ENCODE measurements at regions not wholly inside any gene's neighbourhood (a gene's known extent, or its start where the extent isn't known, plus 50 kb on each side); places are given as distances from the start of the nearest gene placed in this dataset.

GRCh38 chr2:41990245-41990644 lies 57.6 kb upstream of the PKDCC start:
- TF ChIP-seq POLR2A (IDR thresholded peaks at IDR 0.05; ENCODE audit: low read length) (no peak), JUNB (IDR thresholded peaks at IDR 0.05) (no peak), RNF2 (IDR thresholded peaks at IDR 0.05; ENCODE audit: borderline replicate concordance, low read depth) (no peak), CTCF (IDR thresholded peaks at IDR 0.05) (no peak), RFX5 (IDR thresholded peaks at IDR 0.05) (no peak), CEBPB (IDR thresholded peaks at IDR 0.05) (no peak), HOXA7 (CRISPR knock-in tag; IDR thresholded peaks at IDR 0.05) (no peak), EHMT2 (IDR thresholded peaks at IDR 0.05; ENCODE audit: low read depth) (no peak), NR3C1 (IDR thresholded peaks at IDR 0.05) (no peak), KDM1A (IDR thresholded peaks at IDR 0.05; ENCODE audit: low read depth) (no peak), EP300 (IDR thresholded peaks at IDR 0.05) (no peak), MAZ (IDR thresholded peaks at IDR 0.05; ENCODE audit: borderline replicate concordance, low read depth, low read length) (no peak)
- TF ChIP-seq, protein P1, sequence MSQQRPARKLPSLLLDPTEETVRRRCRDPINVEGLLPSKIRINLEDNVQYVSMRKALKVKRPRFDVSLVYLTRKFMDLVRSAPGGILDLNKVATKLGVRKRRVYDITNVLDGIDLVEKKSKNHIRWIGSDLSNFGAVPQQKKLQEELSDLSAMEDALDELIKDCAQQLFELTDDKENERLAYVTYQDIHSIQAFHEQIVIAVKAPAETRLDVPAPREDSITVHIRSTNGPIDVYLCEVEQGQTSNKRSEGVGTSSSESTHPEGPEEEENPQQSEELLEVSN (IDR thresholded peaks at IDR 0.05; ENCODE audit: borderline replicate concordance, low read depth) = no peak
- TF ChIP-seq, protein P2, sequence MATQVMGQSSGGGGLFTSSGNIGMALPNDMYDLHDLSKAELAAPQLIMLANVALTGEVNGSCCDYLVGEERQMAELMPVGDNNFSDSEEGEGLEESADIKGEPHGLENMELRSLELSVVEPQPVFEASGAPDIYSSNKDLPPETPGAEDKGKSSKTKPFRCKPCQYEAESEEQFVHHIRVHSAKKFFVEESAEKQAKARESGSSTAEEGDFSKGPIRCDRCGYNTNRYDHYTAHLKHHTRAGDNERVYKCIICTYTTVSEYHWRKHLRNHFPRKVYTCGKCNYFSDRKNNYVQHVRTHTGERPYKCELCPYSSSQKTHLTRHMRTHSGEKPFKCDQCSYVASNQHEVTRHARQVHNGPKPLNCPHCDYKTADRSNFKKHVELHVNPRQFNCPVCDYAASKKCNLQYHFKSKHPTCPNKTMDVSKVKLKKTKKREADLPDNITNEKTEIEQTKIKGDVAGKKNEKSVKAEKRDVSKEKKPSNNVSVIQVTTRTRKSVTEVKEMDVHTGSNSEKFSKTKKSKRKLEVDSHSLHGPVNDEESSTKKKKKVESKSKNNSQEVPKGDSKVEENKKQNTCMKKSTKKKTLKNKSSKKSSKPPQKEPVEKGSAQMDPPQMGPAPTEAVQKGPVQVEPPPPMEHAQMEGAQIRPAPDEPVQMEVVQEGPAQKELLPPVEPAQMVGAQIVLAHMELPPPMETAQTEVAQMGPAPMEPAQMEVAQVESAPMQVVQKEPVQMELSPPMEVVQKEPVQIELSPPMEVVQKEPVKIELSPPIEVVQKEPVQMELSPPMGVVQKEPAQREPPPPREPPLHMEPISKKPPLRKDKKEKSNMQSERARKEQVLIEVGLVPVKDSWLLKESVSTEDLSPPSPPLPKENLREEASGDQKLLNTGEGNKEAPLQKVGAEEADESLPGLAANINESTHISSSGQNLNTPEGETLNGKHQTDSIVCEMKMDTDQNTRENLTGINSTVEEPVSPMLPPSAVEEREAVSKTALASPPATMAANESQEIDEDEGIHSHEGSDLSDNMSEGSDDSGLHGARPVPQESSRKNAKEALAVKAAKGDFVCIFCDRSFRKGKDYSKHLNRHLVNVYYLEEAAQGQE (IDR thresholded peaks at IDR 0.05) = no peak

Measured in A549 (cell line).